ENCODE measurements at regions not wholly inside any gene's neighbourhood (a gene's known extent, or its start where the extent isn't known, plus 50 kb on each side); places are given as distances from the start of the nearest gene placed in this dataset.
A peak's percentile ranks its signal among the peaks of the same experiment; 100 is the strongest.

GRCh38 chr11:86132667-86133249, 63.9 kb upstream of the PICALM start:
- intact Hi-C loops (cut with DNase I) = no loop called here
- DNase-seq = no peak

- peak in 1 of 42 donors; percentile 19 for DNase-seq
- intact Hi-C loops (cut with DNase I) = no loop called here
These were observed 61.1 kb upstream of the PICALM start for GRCh38 chr11:86129740-86130540.

DNA sequence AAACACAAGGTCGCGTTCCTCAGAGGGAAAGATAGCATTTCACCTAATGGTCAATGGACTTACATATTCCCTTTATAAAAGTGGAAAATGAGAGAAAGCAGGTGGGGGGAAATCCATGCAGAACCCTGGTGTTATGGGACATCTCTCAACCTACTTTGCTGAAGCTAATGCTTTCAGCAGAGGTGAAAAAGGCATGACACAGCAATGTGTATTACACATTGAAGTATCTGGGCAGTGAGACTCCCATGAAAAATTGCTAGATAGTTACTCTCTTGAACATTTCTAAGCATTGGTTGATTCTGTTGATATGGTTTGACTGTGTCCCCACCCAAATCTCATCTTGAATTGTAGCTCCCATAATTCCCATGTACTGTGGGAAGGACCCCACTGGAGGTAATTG, 60.0 kb upstream of the PICALM start:
- intact Hi-C loops (cut with DNase I) = no loop called here
- no peak for DNase-seq

DNA sequence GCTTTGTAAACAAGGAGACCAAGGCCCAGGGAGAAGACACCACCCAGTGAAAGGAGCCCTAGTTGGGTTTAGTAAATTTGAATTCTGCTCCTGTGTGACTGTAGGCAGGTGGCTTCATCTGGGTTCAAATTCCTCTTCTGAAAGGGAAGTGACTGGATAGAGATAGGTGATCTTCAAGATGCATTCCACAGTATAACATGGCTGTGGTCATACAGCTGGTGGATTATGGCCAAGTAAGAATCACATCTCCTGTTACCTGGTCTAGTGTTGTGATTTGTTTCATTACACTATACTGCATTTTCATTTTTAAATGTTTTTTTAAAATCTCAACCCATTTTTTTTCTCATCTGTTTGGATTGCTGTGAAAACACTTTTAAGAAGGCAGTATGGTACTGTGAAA, 58.0 kb upstream of the PICALM start:
- intact Hi-C loops (cut with DNase I) = no loop called here
- no peak for DNase-seq

GRCh38 chr11:86124251-86125233, 55.7 kb upstream of the PICALM start:
- no peak for DNase-seq
- intact Hi-C loops (cut with DNase I) = no loop called here

DNA sequence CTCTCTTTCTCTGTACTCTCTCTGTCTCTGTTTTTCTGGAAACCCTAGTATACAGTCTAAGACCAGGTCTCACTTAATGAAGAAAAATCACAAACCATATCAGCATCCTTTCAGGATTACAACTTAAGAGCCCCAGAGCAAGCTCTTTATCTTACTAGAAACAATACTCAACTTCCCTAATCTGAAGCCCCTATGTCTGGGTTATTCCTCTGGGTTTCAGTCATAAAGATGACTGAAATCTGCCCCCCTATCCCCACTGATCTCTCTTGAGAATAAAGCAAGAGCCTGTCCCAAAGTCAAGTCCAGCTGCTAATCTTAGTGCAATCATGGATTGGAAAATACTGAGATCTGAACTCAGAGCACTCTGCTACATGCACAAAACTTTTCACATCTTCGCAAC, 53.9 kb upstream of the PICALM start:
- intact Hi-C loops (cut with DNase I) = no loop called here

DNA sequence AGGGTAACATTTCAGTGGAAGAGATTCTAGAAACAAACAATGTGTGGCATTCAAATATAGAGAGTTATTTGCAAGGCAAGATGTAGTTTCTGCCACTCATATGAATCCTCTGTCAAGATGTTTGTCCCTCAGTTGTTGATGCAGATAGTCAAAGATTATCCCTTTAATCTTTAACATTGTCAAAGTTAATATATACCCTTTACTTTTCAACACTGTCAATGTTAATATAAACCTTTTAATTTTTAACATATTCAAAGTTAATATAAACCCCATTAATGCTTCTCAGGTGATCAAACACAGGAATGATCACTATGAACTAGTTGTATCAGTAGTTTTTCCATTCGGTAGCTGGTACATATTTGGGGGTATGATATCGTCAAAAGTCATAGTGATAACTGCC, 51.9 kb upstream of the PICALM start:
- intact Hi-C loops (cut with DNase I) = no loop called here
- DNase-seq = no peak

More for the DNA sequence above, 53.9 kb upstream of the PICALM start:
- DNase-seq = no peak

DNA sequence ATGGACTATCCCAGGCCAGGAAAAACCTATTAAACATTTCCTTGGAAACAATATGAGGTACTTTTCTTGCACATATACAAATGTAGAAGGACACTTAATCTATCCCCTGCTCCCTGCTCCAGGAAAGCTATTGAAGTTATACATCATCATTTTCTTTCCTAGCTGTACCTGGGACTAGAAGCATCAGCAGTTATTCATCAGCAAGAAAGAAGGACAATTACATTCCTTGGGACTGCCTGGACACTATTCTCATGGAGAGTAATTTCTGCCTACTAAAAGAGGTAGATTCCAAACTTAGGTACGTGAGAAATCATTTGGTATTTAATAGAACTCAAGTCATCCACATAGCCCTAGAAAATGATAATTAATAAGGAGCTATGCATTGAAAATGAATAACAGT, 51.0 kb upstream of the PICALM start:
- no peak for DNase-seq
- intact Hi-C loops (cut with DNase I) = no loop called here

GRCh38 chr11:86119077-86119476, 50.2 kb upstream of the PICALM start:
- intact Hi-C loops (cut with DNase I) = no loop called here
- peak in 1 of 42 donors; percentile 9 for DNase-seq

All from head of caudate nucleus (tissue), 42 donors.